GM21447 (cell line): ENCODE measurements at regions not wholly inside any gene's neighbourhood (a gene's known extent, or its start where the extent isn't known, plus 50 kb on each side); places are given as distances from the start of the nearest gene placed in this dataset.
"Not testable (repeated sequence)": the region's sequence is repeated elsewhere in the genome, so short reads cannot be mapped to it uniquely, and the experiment has no call there.

ENCODE experiments used
- ATAC-seq: cut with Tn5 transposase; IDR thresholded peaks from one replicate; pipeline ENCODE4 v1.9.1; 2021; ENCODE audit not compliant: unreplicated experiment

GRCh38 chr14:84420221-84420620, 1109.7 kb upstream of the FLRT2 start:
- ATAC-seq, result no peak

- no peak for ATAC-seq
These were observed 1108.3 kb upstream of the FLRT2 start for GRCh38 chr14:84421621-84422020.

GRCh38 chr14:84425968-84426367, 1104.0 kb upstream of the FLRT2 start:
- no peak for ATAC-seq

GRCh38 chr14:84432676-84433075, 1097.3 kb upstream of the FLRT2 start:
- no peak for ATAC-seq

GRCh38 chr14:84433961-84434360, 1096.0 kb upstream of the FLRT2 start:
- ATAC-seq, result no peak

GRCh38 chr14:84435820-84436324, 1094.1 kb upstream of the FLRT2 start:
- no peak for ATAC-seq

- ATAC-seq, result no peak
These were observed 1093.4 kb upstream of the FLRT2 start for GRCh38 chr14:84436528-84436927.

GRCh38 chr14:84442521-84442920, 1087.4 kb upstream of the FLRT2 start:
- no peak for ATAC-seq

GRCh38 chr14:84445486-84445885, 1084.5 kb upstream of the FLRT2 start:
- no peak for ATAC-seq

GRCh38 chr14:84446250-84446649, 1083.7 kb upstream of the FLRT2 start:
- no peak for ATAC-seq

- ATAC-seq, result no peak
These were observed 1076.5 kb upstream of the FLRT2 start for GRCh38 chr14:84453307-84453950.

- ATAC-seq, result no peak
These were observed 1075.8 kb upstream of the FLRT2 start for GRCh38 chr14:84454114-84454513.

- ATAC-seq, result no peak
These were observed 1073.0 kb upstream of the FLRT2 start for GRCh38 chr14:84456946-84457345.

GRCh38 chr14:84458881-84459280, 1071.1 kb upstream of the FLRT2 start:
- no peak for ATAC-seq

- ATAC-seq, result no peak
These were observed 1064.1 kb upstream of the FLRT2 start for GRCh38 chr14:84465880-84466279.

GRCh38 chr14:84468153-84468552, 1061.8 kb upstream of the FLRT2 start:
- no peak for ATAC-seq

- no peak for ATAC-seq
These were observed 1051.9 kb upstream of the FLRT2 start for GRCh38 chr14:84477996-84478395.

GRCh38 chr14:84482256-84483071, 1047.5 kb upstream of the FLRT2 start:
- ATAC-seq, result no peak

GRCh38 chr14:84483072-84483420, 1046.9 kb upstream of the FLRT2 start:
- ATAC-seq, result no peak

- ATAC-seq, result not testable (repeated sequence)
These were observed 1045.7 kb upstream of the FLRT2 start for GRCh38 chr14:84484243-84484642.

- no peak for ATAC-seq
These were observed 1044.9 kb upstream of the FLRT2 start for GRCh38 chr14:84485036-84485435.

- no peak for ATAC-seq
These were observed 1039.9 kb upstream of the FLRT2 start for GRCh38 chr14:84490081-84490480.
